ENCODE measurements at regions not wholly inside any gene's neighbourhood (a gene's known extent, or its start where the extent isn't known, plus 50 kb on each side); places are given as distances from the start of the nearest gene placed in this dataset.
"Not testable (repeated sequence)": the region's sequence is repeated elsewhere in the genome, so short reads cannot be mapped to it uniquely, and the experiment has no call there.

DNA sequence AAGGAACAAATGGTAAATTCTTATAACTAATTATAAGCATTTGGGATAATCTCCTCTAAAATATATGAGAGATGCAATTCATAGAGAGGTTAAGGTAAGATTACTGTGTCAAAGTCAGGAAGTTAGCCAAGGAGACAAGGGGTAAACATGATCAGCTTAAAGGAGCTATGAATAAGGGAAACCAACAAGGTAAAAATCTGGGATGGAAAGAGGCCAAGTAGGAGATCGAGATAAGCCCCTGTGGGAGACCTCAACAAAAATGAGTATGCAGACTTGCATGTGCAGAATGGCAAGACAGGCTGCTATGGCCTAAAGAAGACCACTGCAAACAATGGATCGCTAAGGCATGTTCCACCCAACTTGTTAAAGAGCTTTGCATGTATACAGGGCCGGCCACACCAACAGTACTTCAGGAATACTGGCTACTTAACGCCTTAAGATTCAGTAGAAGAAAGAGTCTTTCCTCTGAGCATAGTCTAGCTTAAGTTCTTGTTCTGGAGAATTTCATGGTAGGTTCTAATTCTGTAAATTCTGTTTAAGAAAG, 738.6 kb downstream of the GALC start:
- no peak for DNase-seq (ENCODE audit: low read depth in 2 of 3, low spot score in 2 of 3)

DNA sequence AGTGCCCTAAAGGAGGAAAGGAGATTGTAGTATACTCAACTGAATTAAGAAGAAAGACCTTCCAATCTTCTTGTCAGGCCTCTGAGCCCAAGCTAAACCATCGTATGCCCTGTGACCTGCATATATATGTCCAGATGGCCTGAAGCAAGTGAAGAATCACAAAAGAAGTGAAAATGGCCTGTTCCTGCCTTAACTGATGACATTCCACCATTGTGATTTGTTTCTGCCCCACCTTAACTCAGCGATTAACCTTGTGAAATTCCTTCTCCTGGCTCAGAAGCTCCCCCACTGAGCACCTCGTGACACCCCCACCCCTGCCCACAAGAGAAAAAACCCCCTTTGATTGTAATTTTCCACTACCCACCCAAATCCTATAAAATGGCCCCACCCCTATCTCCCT, 739.2 kb downstream of the GALC start:
- DNase-seq (ENCODE audit: low read depth in 2 of 3, low spot score in 2 of 3), result not testable (repeated sequence)

GRCh38 chr14:87252103-87252502, 740.9 kb downstream of the GALC start:
- no peak for DNase-seq (ENCODE audit: low read depth in 2 of 3, low spot score in 2 of 3)

DNA sequence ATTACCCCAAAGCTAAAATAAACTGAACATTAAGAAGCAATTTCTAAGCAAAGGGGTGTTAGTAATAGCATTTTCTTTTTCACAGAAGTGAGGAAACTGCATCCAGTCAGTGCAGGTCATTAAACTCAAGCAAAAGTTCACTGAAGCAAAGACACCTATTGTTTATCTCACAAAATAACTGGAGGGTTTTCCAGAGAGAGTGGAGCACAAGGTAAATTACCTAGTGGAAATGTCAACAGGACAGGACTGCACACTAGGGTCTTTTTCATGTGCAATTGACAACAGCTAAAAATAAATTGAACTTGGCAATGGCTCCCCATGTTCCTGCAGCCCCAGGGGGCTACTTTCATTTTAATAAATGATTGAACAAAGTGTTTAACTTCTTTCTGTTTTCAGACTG, 742.0 kb downstream of the GALC start:
- no peak for DNase-seq (ENCODE audit: low read depth in 2 of 3, low spot score in 2 of 3)

DNA sequence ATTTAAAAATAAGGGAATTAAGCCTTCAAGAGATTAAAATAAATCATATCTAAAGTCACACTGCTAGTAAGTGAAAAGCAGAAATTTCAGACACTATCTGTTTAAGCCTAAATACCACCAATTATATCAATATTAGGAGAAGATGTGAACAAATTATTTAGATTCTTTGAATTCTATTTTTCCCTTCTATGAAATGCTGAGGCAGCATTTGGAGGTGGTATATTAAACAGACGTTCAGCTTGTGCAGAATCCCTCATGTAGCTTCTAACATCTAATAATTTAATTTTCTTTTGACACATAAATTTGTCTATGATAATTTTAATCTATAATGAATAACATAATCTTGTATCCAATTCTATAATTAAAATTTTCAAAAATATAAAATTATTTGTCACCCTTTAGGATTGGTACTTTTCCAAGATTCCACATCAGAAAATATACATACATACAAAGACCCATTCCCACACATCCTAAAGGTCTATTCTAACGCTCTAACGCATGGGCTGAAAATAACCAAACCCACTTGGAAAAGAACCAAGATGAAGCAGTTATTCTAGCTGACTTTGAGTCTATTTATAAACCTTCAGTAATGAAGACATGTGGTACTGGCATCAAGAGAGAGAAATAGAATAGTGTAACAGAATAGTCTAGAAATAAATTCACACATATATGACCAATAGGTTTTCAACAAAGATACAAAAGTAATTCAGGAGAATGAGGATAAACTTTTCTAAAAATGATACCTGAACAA, 751.8 kb downstream of the GALC start:
- no peak for DNase-seq (ENCODE audit: low read depth in 2 of 3, low spot score in 2 of 3)

DNA sequence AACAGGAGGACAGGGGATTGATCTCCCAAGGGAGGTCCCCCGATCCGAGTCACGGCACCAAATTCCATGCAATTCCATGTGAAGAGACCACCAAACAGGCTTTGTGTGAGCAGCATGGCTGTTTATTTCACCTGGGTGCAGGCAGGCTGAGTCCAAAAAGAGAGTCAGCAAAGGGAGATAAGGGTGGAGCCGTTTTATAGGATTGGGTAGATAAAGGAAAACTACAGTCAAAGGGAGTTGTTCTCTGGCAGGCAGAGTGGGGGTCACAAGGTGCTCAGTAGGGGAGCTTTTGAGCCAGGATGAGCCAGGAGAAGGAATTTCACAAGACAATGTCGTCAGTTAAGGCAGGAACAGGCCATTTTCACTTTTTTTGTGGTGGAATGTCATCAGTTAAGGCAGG, 752.7 kb downstream of the GALC start:
- DNase-seq (ENCODE audit: low read depth in 2 of 3, low spot score in 2 of 3), result not testable (repeated sequence)

DNA sequence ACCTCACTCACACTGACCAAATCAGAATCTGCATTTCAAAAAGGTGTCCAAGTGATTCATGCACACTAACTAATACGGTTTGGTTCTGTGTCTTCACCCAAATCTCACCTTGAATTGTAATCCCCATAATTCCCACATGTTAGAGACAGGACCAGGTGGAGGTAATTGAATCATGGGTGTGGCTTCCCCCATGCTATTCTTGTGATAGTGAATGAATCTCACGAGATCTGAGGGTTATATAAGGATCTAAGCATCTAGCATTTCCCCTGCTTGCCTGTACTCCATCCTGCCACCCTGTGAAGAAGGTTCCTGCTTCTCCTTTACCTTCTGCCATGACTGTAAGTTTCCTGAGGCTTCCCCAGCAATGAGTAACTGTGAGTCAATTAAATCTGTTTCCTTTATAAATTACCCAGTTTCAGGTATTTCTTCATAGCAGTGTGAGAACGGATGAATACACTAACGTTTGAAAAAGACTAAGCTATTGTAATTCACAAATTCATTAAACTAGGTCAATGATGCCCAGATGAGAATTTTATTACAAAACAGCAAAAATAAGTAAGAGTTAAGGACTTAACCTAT, 759.1 kb downstream of the GALC start:
- DNase-seq (ENCODE audit: low read depth in 2 of 3, low spot score in 2 of 3), result no peak

DNA sequence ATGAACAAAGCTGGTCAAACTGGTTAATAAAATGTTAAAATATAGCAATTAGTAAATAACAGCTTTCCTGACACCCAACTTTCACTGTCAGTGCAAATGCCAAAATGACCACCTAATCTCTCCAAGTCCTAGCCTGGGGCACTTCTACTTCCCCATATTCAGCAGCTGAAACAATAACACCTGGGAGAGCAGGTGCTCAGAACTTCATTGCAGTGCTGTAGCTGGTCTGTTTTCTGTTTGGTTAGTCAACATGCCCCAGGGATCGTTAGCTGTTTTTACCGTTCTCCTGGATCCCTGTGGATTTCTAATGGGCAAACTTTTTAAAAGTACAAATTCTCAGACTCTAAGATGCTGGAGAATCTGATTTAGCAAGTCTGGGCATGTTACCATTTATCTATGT, 759.7 kb downstream of the GALC start:
- no peak for DNase-seq (ENCODE audit: low read depth in 2 of 3, low spot score in 2 of 3)

- no peak for DNase-seq (ENCODE audit: low read depth in 2 of 3, low spot score in 2 of 3)
Measured at GRCh38 chr14:87231336-87232026, 761.5 kb downstream of the GALC start.

GRCh38 chr14:87230726-87231125, 762.3 kb downstream of the GALC start:
- no peak for DNase-seq (ENCODE audit: low read depth in 2 of 3, low spot score in 2 of 3)

- no peak for DNase-seq (ENCODE audit: low read depth in 2 of 3, low spot score in 2 of 3)
Measured at GRCh38 chr14:87229131-87229530, 763.9 kb downstream of the GALC start.

DNA sequence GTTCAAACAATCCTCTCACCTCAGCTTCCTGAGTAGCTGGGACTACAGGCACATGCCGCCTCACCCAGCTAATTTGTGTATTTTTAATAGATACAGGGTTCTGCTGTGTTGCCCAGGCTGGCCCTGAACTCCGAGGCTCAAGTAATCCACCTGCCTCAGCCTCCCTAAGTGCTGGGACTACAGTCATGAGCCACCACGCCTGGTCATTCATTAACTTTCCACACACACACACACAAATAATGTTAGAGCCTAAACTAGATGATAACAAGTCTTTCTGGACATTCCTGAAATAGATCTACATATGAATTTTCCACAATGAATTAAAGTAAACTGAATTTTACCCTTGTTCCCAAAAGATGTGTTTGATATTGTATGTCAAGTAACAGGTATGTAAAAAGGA, 776.0 kb downstream of the GALC start:
- DNase-seq (ENCODE audit: low read depth in 2 of 3, low spot score in 2 of 3), result no peak

DNA sequence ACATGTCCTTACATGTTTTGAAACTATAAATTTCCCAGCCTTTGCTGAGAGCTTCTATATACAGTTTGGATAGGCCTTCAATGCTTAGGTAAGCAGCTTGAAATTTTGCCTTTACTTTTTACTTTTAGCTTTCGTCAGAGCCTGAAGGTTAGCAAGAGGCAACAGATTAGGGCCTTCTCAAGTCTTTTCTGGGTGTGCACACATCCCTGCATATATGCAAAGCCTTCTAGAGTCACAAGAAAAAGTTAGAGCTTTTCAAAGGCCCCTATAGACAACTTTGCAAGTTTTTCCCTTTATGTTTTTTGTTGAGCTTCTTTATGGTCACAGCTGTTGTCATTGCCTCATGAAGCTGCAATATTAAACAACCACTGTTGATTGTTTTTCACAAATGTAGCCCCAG, 778.4 kb downstream of the GALC start:
- DNase-seq (ENCODE audit: low read depth in 2 of 3, low spot score in 2 of 3), result no peak

- no peak for DNase-seq (ENCODE audit: low read depth in 2 of 3, low spot score in 2 of 3)
Measured at GRCh38 chr14:87207756-87208155, 785.2 kb downstream of the GALC start.

GRCh38 chr14:87205811-87206210, 787.2 kb downstream of the GALC start:
- no peak for DNase-seq (ENCODE audit: low read depth in 2 of 3, low spot score in 2 of 3)

DNA sequence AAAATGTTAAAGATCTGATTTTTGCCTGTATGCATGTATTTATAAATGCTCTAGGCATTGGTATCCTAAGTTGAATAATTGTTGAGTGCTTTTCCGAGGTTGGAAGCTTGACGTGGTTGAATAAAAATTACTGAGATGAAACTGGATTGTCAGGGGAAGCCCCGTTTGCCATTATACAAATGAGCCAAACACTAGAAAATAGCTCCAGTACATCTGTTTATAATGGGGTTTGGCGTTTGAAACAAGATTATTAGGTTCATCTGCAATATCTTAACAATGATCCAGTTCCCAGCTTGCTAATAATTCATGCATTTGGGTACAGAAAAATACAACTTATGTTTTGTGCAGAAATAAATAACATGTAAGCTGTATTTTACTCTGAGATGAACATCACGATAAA, 789.6 kb downstream of the GALC start:
- no peak for DNase-seq (ENCODE audit: low read depth in 2 of 3, low spot score in 2 of 3)

DNA sequence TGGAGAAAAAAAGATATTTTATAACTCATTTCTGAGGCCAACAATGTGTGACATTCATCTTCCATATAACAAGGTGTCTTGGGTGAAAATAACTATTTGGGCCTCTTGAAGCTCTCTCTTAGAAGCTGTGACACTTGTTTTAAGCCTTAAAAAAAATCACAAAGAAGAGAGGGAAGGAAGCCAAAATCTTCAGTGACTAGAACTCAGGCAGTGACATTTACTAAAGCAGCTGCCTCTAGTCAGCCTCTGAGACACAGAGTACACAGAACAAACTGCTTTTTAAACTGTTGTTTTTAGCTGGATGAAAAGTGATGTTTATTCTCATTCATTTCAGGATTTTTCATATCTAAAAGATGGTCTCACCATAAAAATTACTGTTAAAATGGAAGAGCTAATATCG, 793.6 kb downstream of the GALC start:
- DNase-seq (ENCODE audit: low read depth in 2 of 3, low spot score in 2 of 3), result no peak

GRCh38 chr14:87196436-87196835, 796.5 kb downstream of the GALC start:
- no peak for DNase-seq (ENCODE audit: low read depth in 2 of 3, low spot score in 2 of 3)

DNA sequence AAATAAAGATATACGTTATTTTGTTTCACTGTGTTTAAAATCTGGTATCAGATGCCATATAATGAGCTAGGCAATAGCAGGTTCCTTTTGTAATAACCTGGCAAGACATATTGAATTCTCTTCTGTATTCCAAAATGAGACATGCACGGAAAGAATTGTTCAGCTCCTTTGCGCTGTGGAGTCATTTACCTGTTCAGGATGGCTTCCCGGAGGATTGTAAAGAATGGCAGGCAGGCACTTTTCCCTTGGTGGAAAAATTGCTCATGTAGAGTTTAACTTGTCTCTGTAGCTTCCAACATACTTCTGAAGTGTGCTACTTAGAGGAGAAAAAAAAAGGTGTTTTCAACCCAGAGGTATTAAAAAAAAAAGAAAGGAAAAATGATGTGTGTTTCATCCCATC, 805.2 kb downstream of the GALC start:
- no peak for DNase-seq (ENCODE audit: low read depth in 2 of 3, low spot score in 2 of 3)

- DNase-seq (ENCODE audit: low read depth in 2 of 3, low spot score in 2 of 3), result no peak
Measured at GRCh38 chr14:87186737-87187136, 806.2 kb downstream of the GALC start.

DNA sequence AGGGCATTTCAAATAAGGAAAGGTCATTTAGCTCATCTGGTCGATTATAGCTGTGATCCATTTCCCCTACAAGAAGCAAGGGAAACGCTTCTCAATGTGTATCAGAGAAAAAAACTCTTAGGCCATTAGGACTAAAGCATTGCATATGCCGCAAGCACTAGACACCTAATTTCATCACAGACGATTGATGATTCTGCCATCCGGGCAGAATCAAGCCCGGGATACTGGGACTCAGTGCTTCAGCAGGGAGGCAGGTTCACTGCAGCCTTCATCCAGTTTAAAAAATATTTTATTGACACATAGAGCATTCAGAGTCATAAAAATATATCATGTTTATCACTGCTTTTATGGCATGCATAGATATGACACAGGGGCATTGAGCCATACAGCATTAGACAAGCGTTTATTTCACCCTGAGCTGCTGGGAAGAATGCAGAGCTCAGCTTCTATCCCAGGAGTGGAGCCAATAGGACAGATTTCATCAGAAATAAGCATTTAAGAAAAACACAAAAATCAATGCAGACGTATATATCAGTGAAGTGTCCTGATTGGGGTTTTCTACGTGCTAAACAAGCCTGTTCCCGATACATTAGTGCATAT, 806.9 kb downstream of the GALC start:
- DNase-seq (ENCODE audit: low read depth in 2 of 3, low spot score in 2 of 3), result no peak

DNA sequence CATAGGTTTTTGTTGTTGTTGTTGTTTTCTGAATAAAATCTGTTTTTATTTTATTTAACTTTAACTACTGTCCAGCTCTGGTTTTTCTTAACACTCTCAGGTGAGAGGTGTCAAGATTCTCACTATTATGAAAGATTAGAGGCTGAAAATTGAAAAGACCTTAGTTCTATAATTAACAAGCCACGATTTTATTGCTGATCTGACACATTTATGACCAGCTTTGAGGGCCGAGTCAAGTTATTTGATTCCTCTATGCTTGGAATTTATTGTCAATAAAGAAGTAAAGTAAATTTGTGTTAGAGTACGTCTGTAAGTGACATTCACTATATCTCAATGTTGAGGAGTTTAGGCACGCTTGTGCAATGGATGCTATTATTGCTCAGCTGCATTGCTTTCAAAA, 808.8 kb downstream of the GALC start:
- DNase-seq (ENCODE audit: low read depth in 2 of 3, low spot score in 2 of 3), result no peak

All from activated CD8-positive, alpha-beta memory T cell treated with anti-CD3 and anti-CD28 coated beads for 48 hours (primary cell).